DND-41 (cell line): ENCODE measurements at regions not wholly inside any gene's neighbourhood (a gene's known extent, or its start where the extent isn't known, plus 50 kb on each side); places are given as distances from the start of the nearest gene placed in this dataset.

ENCODE experiments used
- ATAC-seq: fragments of 200-7000 bp; cut with Tn5 transposase; 3 replicates; pipeline ENCODE4 v1.9.1; 2021; ENCODE audit warnings: low read depth; ENCODE audit not compliant: insufficient read depth
- DNase-seq: peaks from one replicate; pipeline ENCODE4 v3.0.0-alpha.2; 2020
- H2AFZ ChIP-seq: 2 replicates; pipeline ENCODE4 v1.6.0; 2012; ENCODE audit warnings: low read depth, low read length
- H3K27ac ChIP-seq: 2 replicates; pipeline ENCODE4 v1.5.1; 2012; ENCODE audit warnings: low read length, inconsistent platforms
- H3K27me3 ChIP-seq: fragments of 200-600 bp; sonication (generic); 2 replicates; pipeline ENCODE4 v1.6.0; 2012; ENCODE audit warnings: low read length, mild to moderate bottlenecking, inconsistent platforms; ENCODE audit not compliant: insufficient read depth, poor library complexity
- H3K36me3 ChIP-seq: 2 replicates; pipeline ENCODE4 v1.5.1; 2012; ENCODE audit warnings: low read length, inconsistent platforms; ENCODE audit not compliant: insufficient read depth
- H3K4me1 ChIP-seq: 2 replicates; pipeline ENCODE4 v1.5.1; 2012; ENCODE audit warnings: mild to moderate bottlenecking, low read length; ENCODE audit not compliant: insufficient read depth
- H3K4me2 ChIP-seq: 2 replicates; pipeline ENCODE4 v1.6.0; 2012; ENCODE audit warnings: mild to moderate bottlenecking, moderate library complexity, low read length, inconsistent platforms; ENCODE audit not compliant: insufficient read depth
- H3K4me3 ChIP-seq, 2 experiments: fragments of 200-600 bp in 1 of 2; shearing (Covaris generic) in 1 of 2; 2 replicates each; pipeline ENCODE4 v1.5.1; 2012 to 2016; ENCODE audit warnings: inconsistent platforms in 2 of 2, low read length in 2 of 2, mild to moderate bottlenecking in 2 of 2, low read depth in 1 of 2, moderate library complexity in 1 of 2
- H3K79me2 ChIP-seq: 2 replicates; pipeline ENCODE4 v1.6.0; 2012; ENCODE audit warnings: low read length, inconsistent platforms; ENCODE audit not compliant: insufficient read depth
- H3K9ac ChIP-seq: 2 replicates; pipeline ENCODE4 v1.6.0; 2012; ENCODE audit warnings: low read depth, mild to moderate bottlenecking, inconsistent platforms, low read length, moderate library complexity
- H3K9me3 ChIP-seq: 2 replicates; pipeline ENCODE4 v1.5.1; 2012; ENCODE audit warnings: low read length, moderate library complexity, mild to moderate bottlenecking, inconsistent platforms; ENCODE audit not compliant: insufficient read depth, severe bottlenecking
- H4K20me1 ChIP-seq: 2 replicates; pipeline ENCODE4 v1.6.0; 2012; ENCODE audit warnings: low read length; ENCODE audit not compliant: insufficient read depth
- CTCF ChIP-seq: IDR thresholded peaks from 2 replicates; pipeline ENCODE4 v1.5.1; 2012; ENCODE audit warnings: borderline replicate concordance, low read length, moderate library complexity, mild to moderate bottlenecking; ENCODE audit not compliant: poor library complexity, severe bottlenecking; ENCODE audit errors: extremely low read depth
- EZH2 ChIP-seq: IDR thresholded peaks from 3 replicates; pipeline ENCODE4 v1.6.1; 2012; ENCODE audit warnings: borderline replicate concordance, low read depth, mild to moderate bottlenecking, moderate library complexity, low read length, inconsistent platforms; ENCODE audit not compliant: severe bottlenecking

DNA sequence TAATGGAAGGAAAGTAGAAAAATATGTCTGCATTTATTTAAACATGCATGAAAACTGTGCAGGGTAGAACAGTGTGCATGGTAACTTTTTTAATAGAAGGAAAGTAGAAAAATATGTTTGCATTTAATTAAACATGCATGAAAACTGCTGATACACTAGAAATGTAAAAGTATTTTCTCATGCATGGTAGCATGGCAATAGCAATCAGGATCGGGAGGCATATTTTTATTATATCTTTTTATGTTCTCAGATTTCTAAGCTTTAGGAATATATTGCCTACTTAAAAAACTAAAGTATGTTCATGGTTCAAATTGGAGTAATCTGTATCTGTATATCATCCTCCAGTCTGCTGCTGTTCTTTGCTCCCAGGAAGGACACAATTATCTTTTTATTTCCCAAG lies 1468.9 kb upstream of the GBE1 start:
- no peak overlapping the region for H3K27ac ChIP-seq
- ATAC-seq (no peak), DNase-seq (no peak)
- H3K27me3 ChIP-seq: no peaks in the 10 kb centered on the region
- no peak overlapping the region for H3K4me3 ChIP-seq
- H3K9me3 ChIP-seq: no peaks in the 10 kb centered on the region
- no peak overlapping the region for H2AFZ ChIP-seq
- no peaks in the 10 kb centered on the region for H3K36me3 ChIP-seq
- no peaks in the 10 kb centered on the region for H4K20me1 ChIP-seq
- TF ChIP-seq EZH2: no peak
- no peak for TF ChIP-seq CTCF
- H3K4me1 ChIP-seq: no peaks in the 10 kb centered on the region
- no peak overlapping the region for H3K4me2 ChIP-seq
- no peak overlapping the region for H3K9ac ChIP-seq
- no peaks in the 10 kb centered on the region for H3K79me2 ChIP-seq

DNA sequence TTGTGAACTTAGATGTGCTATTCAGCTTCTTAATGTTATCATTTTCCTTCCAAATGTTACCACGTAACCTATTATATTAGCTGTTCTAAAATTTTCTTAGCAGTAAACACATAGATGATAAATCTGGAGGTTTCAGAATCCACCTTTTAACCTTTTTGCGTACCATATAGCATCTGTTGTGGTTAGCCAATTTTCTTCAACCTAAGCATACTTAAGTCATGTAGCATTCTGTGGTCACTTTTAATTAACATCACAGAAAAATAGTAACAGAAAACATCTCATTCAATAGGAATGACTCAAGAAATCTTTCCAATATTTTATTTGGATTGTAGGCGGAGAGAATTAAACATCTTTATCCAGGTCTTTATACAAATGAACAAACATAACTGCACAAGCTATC lies 1465.3 kb upstream of the GBE1 start:
- no peak overlapping the region for H3K4me3 ChIP-seq
- DNase-seq (no peak), ATAC-seq (no peak; the same call in 2 of the 3 replicates)
- no peaks in the 10 kb centered on the region for H3K79me2 ChIP-seq
- H3K4me2 ChIP-seq: no peak overlapping the region
- H3K27me3 ChIP-seq: no peaks in the 10 kb centered on the region
- H3K27ac ChIP-seq: no peak overlapping the region
- H3K9ac ChIP-seq: no peak overlapping the region
- TF ChIP-seq CTCF: no peak
- TF ChIP-seq EZH2: no peak
- H3K4me1 ChIP-seq: no peaks in the 10 kb centered on the region
- H2AFZ ChIP-seq: no peak overlapping the region
- H3K36me3 ChIP-seq: no peaks in the 10 kb centered on the region
- H3K9me3 ChIP-seq: no peaks in the 10 kb centered on the region
- no peaks in the 10 kb centered on the region for H4K20me1 ChIP-seq

DNA sequence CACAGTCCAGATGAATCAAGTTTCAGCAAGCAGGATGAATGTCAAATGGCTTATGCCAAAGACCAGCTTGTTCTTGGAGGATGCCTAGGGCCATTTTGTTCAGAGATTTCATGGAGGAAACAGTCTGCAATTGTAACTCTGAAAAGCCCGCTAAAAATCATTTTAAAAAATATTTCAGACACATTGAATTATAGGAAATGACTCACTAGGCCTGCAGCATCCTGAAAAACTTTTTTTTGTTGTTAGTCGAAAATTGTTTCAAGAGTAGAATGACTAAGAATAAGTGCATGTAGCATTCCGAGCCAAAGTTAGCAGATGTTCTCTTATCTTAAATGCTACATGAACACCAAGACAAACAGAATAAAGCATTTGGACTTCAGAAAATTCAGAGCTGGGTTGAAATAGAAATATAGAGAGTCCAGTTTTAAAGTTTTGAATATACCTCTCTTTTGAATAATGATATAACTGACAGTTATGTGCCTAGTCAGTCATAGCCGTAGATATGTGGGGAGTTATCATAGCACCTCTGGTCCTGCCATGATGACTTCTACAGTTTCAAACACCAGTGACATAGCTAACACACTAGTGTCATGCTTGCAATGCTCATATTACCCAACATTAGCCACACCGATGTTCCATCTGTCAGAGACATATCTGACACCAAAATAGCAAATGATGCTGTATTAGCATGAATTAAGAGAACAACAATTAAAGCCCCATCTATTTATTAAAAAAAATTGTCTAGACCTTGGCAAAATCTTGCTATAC lies 1462.8 kb upstream of the GBE1 start:
- H3K4me1 ChIP-seq: no peaks in the 10 kb centered on the region
- H3K27me3 ChIP-seq: no peaks in the 10 kb centered on the region
- H4K20me1 ChIP-seq: no peaks in the 10 kb centered on the region
- H3K9me3 ChIP-seq: no peaks in the 10 kb centered on the region
- H3K27ac ChIP-seq: no peak overlapping the region
- no peaks in the 10 kb centered on the region for H3K36me3 ChIP-seq
- no peak overlapping the region for H3K9ac ChIP-seq
- H3K79me2 ChIP-seq: no peaks in the 10 kb centered on the region
- no peak overlapping the region for H3K4me2 ChIP-seq
- no peak overlapping the region for H3K4me3 ChIP-seq
- TF ChIP-seq EZH2 (no peak), CTCF (no peak)
- DNase-seq (no peak), ATAC-seq (no peak)
- 0 out of 2 replicates have a peak overlapping the region, but pooled peaks have one; percentile 2 for H2AFZ ChIP-seq
